ENCODE measurements at regions not wholly inside any gene's neighbourhood (a gene's known extent, or its start where the extent isn't known, plus 50 kb on each side); places are given as distances from the start of the nearest gene placed in this dataset.
"Not testable (repeated sequence)": the region's sequence is repeated elsewhere in the genome, so short reads cannot be mapped to it uniquely, and the experiment has no call there.

- H2BK15ac ChIP-seq (ENCODE audit: low read depth, poor library complexity, severe bottlenecking), result no peak overlapping the region
- H2BK120ac ChIP-seq (ENCODE audit: low read depth, low read length), result no peak overlapping the region
- WGBS, result no CpG with 5 or more reads among the region's 1 CpG
- no peak overlapping the region for H2AK5ac ChIP-seq (ENCODE audit: low read length, severe bottlenecking)
- H2BK12ac ChIP-seq (ENCODE audit: low read length in 2 of 2), result no peak overlapping the region
- no peak overlapping the region for H2AFZ ChIP-seq (ENCODE audit: low read depth, low read length)
- no peak overlapping the region for H3K23ac ChIP-seq (ENCODE audit: low read length in 2 of 2)
- no peak overlapping the region for H2BK5ac ChIP-seq (ENCODE audit: low read depth, low read length, poor library complexity, severe bottlenecking)
- H4K8ac ChIP-seq (ENCODE audit: low read length), result no peak overlapping the region
- no peaks in the 10 kb centered on the region for H3K36me3 ChIP-seq (ENCODE audit: control insufficient read depth in 1 of 2, insufficient read depth in 2 of 2, low read depth in 1 of 2, low read length in 2 of 2)
- H4K91ac ChIP-seq (ENCODE audit: low read length), result no peak overlapping the region
- H3K4me1 ChIP-seq (ENCODE audit: control insufficient read depth, insufficient read depth, low read depth, low read length), result no peaks in the 10 kb centered on the region
- no peak overlapping the region for H3K4me3 ChIP-seq (ENCODE audit: insufficient read depth in 1 of 2, low read depth in 1 of 2, low read length in 2 of 2)
- H3K18ac ChIP-seq (ENCODE audit: low read depth in 1 of 2, low read length in 2 of 2), result no peak overlapping the region
- DNase-seq, result no peak
- H3K27ac ChIP-seq (ENCODE audit: low read length, poor library complexity, severe bottlenecking), result no peak overlapping the region
- H3K14ac ChIP-seq (ENCODE audit: low read length in 2 of 2), result no peak overlapping the region
- H3K9me3 ChIP-seq (ENCODE audit: control insufficient read depth, low read length), result no peaks in the 10 kb centered on the region
- H3K27me3 ChIP-seq (ENCODE audit: control insufficient read depth in 1 of 2, insufficient read depth in 1 of 2, low read length in 2 of 2), result no peaks in the 10 kb centered on the region
- no peaks in the 10 kb centered on the region for H3K79me1 ChIP-seq (replicated peaks; ENCODE audit: low read length, poor library complexity, severe bottlenecking)
- H3K4me2 ChIP-seq (ENCODE audit: low read length, poor library complexity, severe bottlenecking), result no peak overlapping the region
- H3K4ac ChIP-seq (ENCODE audit: low read depth in 1 of 2, low read length in 2 of 2), result no peak overlapping the region
- no peak overlapping the region for H3K9ac ChIP-seq (ENCODE audit: low read length)
These were observed 308.4 kb upstream of the GJE1 start for GRCh38 chr6:141824350-141824749.

GRCh38 chr6:141815039-141815438 is 317.7 kb upstream of the GJE1 start:
- H2BK5ac ChIP-seq (ENCODE audit: low read depth, low read length, poor library complexity, severe bottlenecking); H3K18ac ChIP-seq (ENCODE audit: low read depth in 1 of 2, low read length in 2 of 2); H3K4ac ChIP-seq (ENCODE audit: low read depth in 1 of 2, low read length in 2 of 2); H3K14ac ChIP-seq (ENCODE audit: low read length in 2 of 2); H3K4me1 ChIP-seq (ENCODE audit: control insufficient read depth, insufficient read depth, low read depth, low read length); H3K27me3 ChIP-seq (ENCODE audit: control insufficient read depth in 1 of 2, insufficient read depth in 1 of 2, low read length in 2 of 2); H4K8ac ChIP-seq (ENCODE audit: low read length); H2AFZ ChIP-seq (ENCODE audit: low read depth, low read length); H3K27ac ChIP-seq (ENCODE audit: low read length, poor library complexity, severe bottlenecking); H4K91ac ChIP-seq (ENCODE audit: low read length); H3K36me3 ChIP-seq (ENCODE audit: control insufficient read depth in 1 of 2, insufficient read depth in 2 of 2, low read depth in 1 of 2, low read length in 2 of 2); H3K4me2 ChIP-seq (ENCODE audit: low read length, poor library complexity, severe bottlenecking); H3K9ac ChIP-seq (ENCODE audit: low read length); H2BK15ac ChIP-seq (ENCODE audit: low read depth, poor library complexity, severe bottlenecking); H3K79me1 ChIP-seq (replicated peaks; ENCODE audit: low read length, poor library complexity, severe bottlenecking); DNase-seq; H3K4me3 ChIP-seq (ENCODE audit: insufficient read depth in 1 of 2, low read depth in 1 of 2, low read length in 2 of 2); H3K23ac ChIP-seq (ENCODE audit: low read length in 2 of 2); H2BK120ac ChIP-seq (ENCODE audit: low read depth, low read length); H3K9me3 ChIP-seq (ENCODE audit: control insufficient read depth, low read length); H2BK12ac ChIP-seq (ENCODE audit: low read length in 2 of 2); H2AK5ac ChIP-seq (ENCODE audit: low read length, severe bottlenecking): not testable (repeated sequence)
- 98% methylated on average over 16 of the region's 16 CpGs for WGBS

DNA sequence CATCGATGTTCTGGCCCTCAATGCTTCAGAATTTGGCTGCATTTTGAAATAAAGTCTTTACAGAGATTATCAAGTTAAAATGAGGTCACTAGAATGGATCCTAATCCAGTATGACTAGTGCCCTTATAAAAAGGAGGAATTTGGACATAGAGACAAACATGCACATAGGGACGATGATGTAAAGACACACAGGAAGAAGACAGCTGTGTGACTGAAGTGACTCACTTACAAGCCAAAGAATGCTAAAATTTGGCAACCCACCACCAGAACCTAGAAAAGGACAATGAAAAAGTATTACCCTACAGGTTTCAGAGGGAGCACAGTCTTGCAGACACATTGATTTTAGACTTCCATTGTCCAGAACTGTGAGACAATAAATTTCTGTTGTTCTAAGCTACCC is 322.8 kb upstream of the GJE1 start:
- Histone ChIP-seq H3K18ac (ENCODE audit: low read depth in 1 of 2, low read length in 2 of 2) (no peak overlapping the region), H3K4me3 (ENCODE audit: insufficient read depth in 1 of 2, low read depth in 1 of 2, low read length in 2 of 2) (no peak overlapping the region), H3K36me3 (ENCODE audit: control insufficient read depth in 1 of 2, insufficient read depth in 2 of 2, low read depth in 1 of 2, low read length in 2 of 2) (no peaks in the 10 kb centered on the region), H2BK12ac (ENCODE audit: low read length in 2 of 2) (no peak overlapping the region), H3K27me3 (ENCODE audit: control insufficient read depth in 1 of 2, insufficient read depth in 1 of 2, low read length in 2 of 2) (no peaks in the 10 kb centered on the region), H3K14ac (ENCODE audit: low read length in 2 of 2) (no peak overlapping the region), H3K79me1 (replicated peaks; ENCODE audit: low read length, poor library complexity, severe bottlenecking) (no peaks in the 10 kb centered on the region), H3K9ac (ENCODE audit: low read length) (no peak overlapping the region), H2BK15ac (ENCODE audit: low read depth, poor library complexity, severe bottlenecking) (no peak overlapping the region), H3K27ac (ENCODE audit: low read length, poor library complexity, severe bottlenecking) (no peak overlapping the region), H4K91ac (ENCODE audit: low read length) (no peak overlapping the region), H2BK120ac (ENCODE audit: low read depth, low read length) (no peak overlapping the region), H4K8ac (ENCODE audit: low read length) (no peak overlapping the region), H3K23ac (ENCODE audit: low read length in 2 of 2) (no peak overlapping the region), H3K4me2 (ENCODE audit: low read length, poor library complexity, severe bottlenecking) (no peak overlapping the region), H3K4ac (ENCODE audit: low read depth in 1 of 2, low read length in 2 of 2) (no peak overlapping the region), H2BK5ac (ENCODE audit: low read depth, low read length, poor library complexity, severe bottlenecking) (no peak overlapping the region), H2AK5ac (ENCODE audit: low read length, severe bottlenecking) (no peak overlapping the region), H3K9me3 (ENCODE audit: control insufficient read depth, low read length) (no peaks in the 10 kb centered on the region), H3K4me1 (ENCODE audit: control insufficient read depth, insufficient read depth, low read depth, low read length) (no peaks in the 10 kb centered on the region), H2AFZ (ENCODE audit: low read depth, low read length) (no peak overlapping the region)
- 88% methylated on average over 2 of the region's 2 CpGs for WGBS
- DNase-seq, result peak; percentile 7

GRCh38 chr6:141808662-141809061 is 324.1 kb upstream of the GJE1 start:
- Histone ChIP-seq H3K27me3 (ENCODE audit: control insufficient read depth in 1 of 2, insufficient read depth in 1 of 2, low read length in 2 of 2) (no peaks in the 10 kb centered on the region), H2BK5ac (ENCODE audit: low read depth, low read length, poor library complexity, severe bottlenecking) (no peak overlapping the region), H2BK15ac (ENCODE audit: low read depth, poor library complexity, severe bottlenecking) (no peak overlapping the region), H4K8ac (ENCODE audit: low read length) (no peak overlapping the region), H3K18ac (ENCODE audit: low read depth in 1 of 2, low read length in 2 of 2) (no peak overlapping the region), H2BK120ac (ENCODE audit: low read depth, low read length) (no peak overlapping the region), H3K4me1 (ENCODE audit: control insufficient read depth, insufficient read depth, low read depth, low read length) (no peaks in the 10 kb centered on the region), H3K36me3 (ENCODE audit: control insufficient read depth in 1 of 2, insufficient read depth in 2 of 2, low read depth in 1 of 2, low read length in 2 of 2) (no peaks in the 10 kb centered on the region), H2AFZ (ENCODE audit: low read depth, low read length) (no peak overlapping the region), H3K23ac (ENCODE audit: low read length in 2 of 2) (no peak overlapping the region), H3K9ac (ENCODE audit: low read length) (no peak overlapping the region), H2AK5ac (ENCODE audit: low read length, severe bottlenecking) (no peak overlapping the region), H3K4ac (ENCODE audit: low read depth in 1 of 2, low read length in 2 of 2) (no peak overlapping the region), H3K4me3 (ENCODE audit: insufficient read depth in 1 of 2, low read depth in 1 of 2, low read length in 2 of 2) (no peak overlapping the region), H3K79me1 (replicated peaks; ENCODE audit: low read length, poor library complexity, severe bottlenecking) (no peaks in the 10 kb centered on the region), H2BK12ac (ENCODE audit: low read length in 2 of 2) (no peak overlapping the region), H3K27ac (ENCODE audit: low read length, poor library complexity, severe bottlenecking) (no peak overlapping the region), H4K91ac (ENCODE audit: low read length) (no peak overlapping the region), H3K4me2 (ENCODE audit: low read length, poor library complexity, severe bottlenecking) (no peak overlapping the region), H3K14ac (ENCODE audit: low read length in 2 of 2) (no peak overlapping the region), H3K9me3 (ENCODE audit: control insufficient read depth, low read length) (no peaks in the 10 kb centered on the region)
- DNase-seq, result no peak
- WGBS, result 98% methylated on average over 1 of the region's 1 CpG
